CD4-positive, alpha-beta T cell treated with Interferon gamma for 1 hour (primary cell): ENCODE measurements at regions not wholly inside any gene's neighbourhood (a gene's known extent, or its start where the extent isn't known, plus 50 kb on each side); places are given as distances from the start of the nearest gene placed in this dataset.
"Not testable (repeated sequence)": the region's sequence is repeated elsewhere in the genome, so short reads cannot be mapped to it uniquely, and the experiment has no call there.

Experiments
- DNase-seq: peaks from one replicate; pipeline ENCODE4 v3.0.0-alpha.2; 2020

GRCh38 chr4:116101321-116101720 is 984.1 kb downstream of the TRAM1L1 start:
- DNase-seq, result no peak

- no peak for DNase-seq
Observed at GRCh38 chr4:116099596-116099995, 985.8 kb downstream of the TRAM1L1 start.

- not testable (repeated sequence) for DNase-seq
Observed at GRCh38 chr4:116097353-116097752, 983.9 kb upstream of the NDST4 start.

- DNase-seq, result no peak
Observed at GRCh38 chr4:116092961-116093360, 979.5 kb upstream of the NDST4 start.

GRCh38 chr4:116088771-116089170 is 975.4 kb upstream of the NDST4 start:
- no peak for DNase-seq

GRCh38 chr4:116082808-116083366 is 969.5 kb upstream of the NDST4 start:
- no peak for DNase-seq

GRCh38 chr4:116073051-116073450 is 959.6 kb upstream of the NDST4 start:
- no peak for DNase-seq

- DNase-seq, result no peak
Observed at GRCh38 chr4:116070283-116070682, 956.9 kb upstream of the NDST4 start.

GRCh38 chr4:116066711-116067245 is 953.4 kb upstream of the NDST4 start:
- DNase-seq, result no peak

GRCh38 chr4:116064331-116064730 is 950.9 kb upstream of the NDST4 start:
- DNase-seq, result no peak

GRCh38 chr4:116059361-116059760 is 945.9 kb upstream of the NDST4 start:
- DNase-seq, result no peak

- DNase-seq, result no peak
Observed at GRCh38 chr4:116058129-116058528, 944.7 kb upstream of the NDST4 start.

GRCh38 chr4:116055857-116056827 is 942.7 kb upstream of the NDST4 start:
- DNase-seq, result no peak

GRCh38 chr4:116027311-116027710 is 913.9 kb upstream of the NDST4 start:
- DNase-seq, result no peak

GRCh38 chr4:116024954-116025708 is 911.7 kb upstream of the NDST4 start:
- DNase-seq, result no peak

- DNase-seq, result no peak
Observed at GRCh38 chr4:116023049-116023448, 909.6 kb upstream of the NDST4 start.

- DNase-seq, result no peak
Observed at GRCh38 chr4:116020141-116020722, 906.8 kb upstream of the NDST4 start.

GRCh38 chr4:116018831-116019230 is 905.4 kb upstream of the NDST4 start:
- no peak for DNase-seq

GRCh38 chr4:116016201-116016600 is 902.8 kb upstream of the NDST4 start:
- DNase-seq, result no peak

- DNase-seq, result no peak
Observed at GRCh38 chr4:116015549-116015948, 902.1 kb upstream of the NDST4 start.

- DNase-seq, result no peak
Observed at GRCh38 chr4:116015062-116015461, 901.6 kb upstream of the NDST4 start.

- no peak for DNase-seq
Observed at GRCh38 chr4:116010923-116011322, 897.5 kb upstream of the NDST4 start.

GRCh38 chr4:116005806-116006088 is 892.3 kb upstream of the NDST4 start:
- DNase-seq, result no peak
